HepG2 (cell line): ENCODE measurements at regions not wholly inside any gene's neighbourhood (a gene's known extent, or its start where the extent isn't known, plus 50 kb on each side); places are given as distances from the start of the nearest gene placed in this dataset.

Source experiments
- ATAC-seq: fragments of 200-7000 bp; cut with Tn5 transposase; 3 replicates; pipeline ENCODE4 v1.9.1; 2020; ENCODE audit warnings: mild to moderate bottlenecking, moderate library complexity
- BruUV-seq: library from RNA; stranded (reverse); fragments of 400-500 nt; replicated peaks from 2 replicates; lab custom pipeline; 2021; lab: Mats Ljungman, UMichigan
- CTCF ChIA-PET: fragments of 300-600 bp; formaldehyde crosslinking; extraction: SDS; loops from one replicate; lab custom pipeline; 2021; ENCODE audit warnings: low total read pairs, inconsistent platforms, low intra/inter-chr PET ratio; lab: Yijun Ruan, JAX
- POLR2A ChIA-PET: fragments of 350-600 bp; sonication (Branson Sonifier 250); formaldehyde crosslinking; loops from one replicate; lab custom pipeline; 2020; ENCODE audit warnings: antibody characterized with exemption, inconsistent platforms; lab: Yijun Ruan, JAX
- DNase-seq: peaks from one replicate; pipeline ENCODE4 v3.0.0-alpha.2; 2015; ENCODE audit warnings: low spot score
- FAIRE-seq: peaks from 3 replicates; lab custom pipeline; 2011; peaks lifted over from hg19 to GRCh38; lab: Jason Lieb, UNC
- H2AFZ ChIP-seq: one replicate; pipeline ENCODE4 v1.6.1; 2011; ENCODE audit warnings: low read length, inconsistent platforms
- H3K27ac ChIP-seq: fragments of 300-600 bp; 3 replicates; pipeline ENCODE4 v1.8.0; 2011; ENCODE audit warnings: mixed run types, mild to moderate bottlenecking, mixed read lengths, low read length, inconsistent platforms; ENCODE audit not compliant: insufficient read depth; ENCODE audit errors: extremely low read length
- H3K27me3 ChIP-seq, 2 experiments: fragments of 200-600 bp in 1 of 2; 2 replicates in 1 of 2; 3 replicates in 1 of 2; pipeline versions ENCODE4 v1.6.0 to v1.8.0; 2011; ENCODE audit warnings: low read length in 2 of 2, mild to moderate bottlenecking in 2 of 2, moderate library complexity in 2 of 2, inconsistent platforms in 1 of 2; ENCODE audit not compliant: insufficient read depth in 2 of 2, control insufficient read depth in 1 of 2
- H3K36me3 ChIP-seq, 2 experiments: fragments of 200-600 bp in 1 of 2; replicated peaks in 1 of 2; 2 replicates in 1 of 2; 3 replicates in 1 of 2; pipeline versions ENCODE4 v1.5.1 to v1.8.0; 2011; ENCODE audit warnings: low read length in 2 of 2, inconsistent platforms in 1 of 2; ENCODE audit not compliant: insufficient read depth in 2 of 2, control insufficient read depth in 1 of 2
- H3K4me1 ChIP-seq: 2 replicates; pipeline ENCODE4 v1.5.1; 2012; ENCODE audit warnings: low read length, inconsistent platforms; ENCODE audit not compliant: insufficient read depth
- H3K4me2 ChIP-seq: 2 replicates; pipeline ENCODE4 v1.6.0; 2011; ENCODE audit warnings: low read depth, low read length, inconsistent platforms
- H3K4me3 ChIP-seq, 3 experiments: fragments of 200-600 bp in 1 of 3; sonication (generic), shearing (Covaris generic) in 1 of 3; replicated peaks in 1 of 3; 2 replicates each; pipeline ENCODE4 v1.5.1; 2011 to 2016; ENCODE audit warnings: low read length in 3 of 3, inconsistent platforms in 2 of 3, low read depth in 2 of 3, mild to moderate bottlenecking in 2 of 3, control low read depth in 1 of 3, mixed read lengths in 1 of 3; ENCODE audit not compliant: insufficient read depth in 1 of 3
- H3K79me2 ChIP-seq: one replicate; pipeline ENCODE4 v1.6.1; 2011; ENCODE audit warnings: low read length, inconsistent platforms; ENCODE audit not compliant: insufficient read depth
- H3K9ac ChIP-seq: 2 replicates; pipeline ENCODE4 v1.6.0; 2011; ENCODE audit warnings: mild to moderate bottlenecking, low read depth, low read length, inconsistent platforms; ENCODE audit not compliant: insufficient read depth
- H3K9me3 ChIP-seq: 2 replicates; pipeline ENCODE4 v1.5.1; 2012; ENCODE audit warnings: mild to moderate bottlenecking, low read length
- H4K20me1 ChIP-seq: 2 replicates; pipeline ENCODE4 v1.6.0; 2011; ENCODE audit warnings: inconsistent platforms, mild to moderate bottlenecking, low read length, moderate library complexity; ENCODE audit not compliant: insufficient read depth
- GATAD2A ChIP-seq: IDR thresholded peaks from 2 replicates; pipeline ENCODE4 v1.6.1; 2016
- GPN1 ChIP-seq: sonication (generic); formaldehyde crosslinking; IDR thresholded peaks from 2 replicates; pipeline ENCODE4 v1.5.1; 2020; ENCODE audit warnings: missing genetic modification reagents, borderline replicate concordance
- KDM3A ChIP-seq: IDR thresholded peaks from 2 replicates; pipeline ENCODE4 v1.6.1; 2018; ENCODE audit warnings: low read depth, missing compliant biosample characterization
- SP2 ChIP-seq: sonication (generic); formaldehyde crosslinking; IDR thresholded peaks from 2 replicates; pipeline ENCODE4 v1.5.1; 2020; ENCODE audit warnings: mild to moderate bottlenecking, missing genetic modification reagents
- ZBTB3 ChIP-seq: sonication (generic); formaldehyde crosslinking; IDR thresholded peaks from 2 replicates; pipeline ENCODE4 v1.4.0; 2020; ENCODE audit warnings: low read depth, mild to moderate bottlenecking, moderate library complexity, missing genetic modification reagents, borderline replicate concordance
- ZNF207 ChIP-seq: fragments of 450-650 bp; IDR thresholded peaks from 2 replicates; pipeline ENCODE4 v1.6.1; 2016; ENCODE audit warnings: antibody characterized with exemption, borderline replicate concordance
- ZNF570 ChIP-seq: sonication (generic); formaldehyde crosslinking; IDR thresholded peaks from 2 replicates; pipeline ENCODE4 v1.4.0; 2020; ENCODE audit warnings: mild to moderate bottlenecking, missing genetic modification reagents, borderline replicate concordance
- ZNF772 ChIP-seq: sonication (generic); formaldehyde crosslinking; IDR thresholded peaks from 2 replicates; pipeline ENCODE4 v1.5.0; 2020; ENCODE audit warnings: mild to moderate bottlenecking, missing genetic modification reagents
- ZSCAN22 ChIP-seq: sonication (generic); formaldehyde crosslinking; IDR thresholded peaks from 2 replicates; pipeline ENCODE4 v1.4.0; 2020; ENCODE audit warnings: mild to moderate bottlenecking, missing genetic modification reagents
- WGBS: methylation state at CpG from one replicate; pipeline ENCODE4 v1.1.6; 2017; ENCODE audit warnings: low lambda C conversion rate; 5-methylcytosine and 5-hydroxymethylcytosine counted together
- in situ Hi-C: cut with HindIII; loops from 2 replicates; pipeline ENCODE4 v1.10.0; 2017; ENCODE audit warnings: low pct_unique_long_range_greater_than_20kb; ENCODE audit not compliant: extremely low pct_ligation_motif_present
- intact Hi-C: fragments of 100-400 bp; cut with micrococcal nuclease; formaldehyde crosslinking; loops from one replicate; pipeline ENCODE4 v1.10.0; 2022; ENCODE audit not compliant: unreplicated experiment
- TF ChIP-seq, protein P1 (sequence below): sonication (generic); formaldehyde crosslinking; conservative IDR thresholded peaks from 2 replicates; pipeline ENCODE4 v1.8.0; 2022; ENCODE audit warnings: mild to moderate bottlenecking, moderate library complexity, missing genetic modification reagents
- TF ChIP-seq, protein P2 (sequence below): sonication (generic); formaldehyde crosslinking; IDR thresholded peaks from 2 replicates; pipeline ENCODE4 v1.4.0; 2020; ENCODE audit warnings: low read depth, missing genetic modification reagents
- TF ChIP-seq, protein P3 (sequence below): sonication (generic); formaldehyde crosslinking; IDR thresholded peaks from 2 replicates; pipeline ENCODE4 v1.8.1; 2023; ENCODE audit warnings: mild to moderate bottlenecking, missing genetic modification reagents, borderline replicate concordance
- TF ChIP-seq, protein P4 (sequence below): sonication (generic); formaldehyde crosslinking; IDR thresholded peaks from 2 replicates; pipeline ENCODE4 v1.5.0; 2020; ENCODE audit warnings: mild to moderate bottlenecking, missing genetic modification reagents, borderline replicate concordance
- TF ChIP-seq, protein P5 (sequence below): sonication (generic); formaldehyde crosslinking; IDR thresholded peaks from 2 replicates; pipeline ENCODE4 v1.8.0; 2023; ENCODE audit warnings: mild to moderate bottlenecking, missing genetic modification reagents
- TF ChIP-seq, protein P6 (sequence below): sonication (generic); formaldehyde crosslinking; IDR thresholded peaks from 2 replicates; pipeline ENCODE4 v1.5.1; 2020; ENCODE audit warnings: missing genetic modification reagents, mild to moderate bottlenecking, borderline replicate concordance

DNA sequence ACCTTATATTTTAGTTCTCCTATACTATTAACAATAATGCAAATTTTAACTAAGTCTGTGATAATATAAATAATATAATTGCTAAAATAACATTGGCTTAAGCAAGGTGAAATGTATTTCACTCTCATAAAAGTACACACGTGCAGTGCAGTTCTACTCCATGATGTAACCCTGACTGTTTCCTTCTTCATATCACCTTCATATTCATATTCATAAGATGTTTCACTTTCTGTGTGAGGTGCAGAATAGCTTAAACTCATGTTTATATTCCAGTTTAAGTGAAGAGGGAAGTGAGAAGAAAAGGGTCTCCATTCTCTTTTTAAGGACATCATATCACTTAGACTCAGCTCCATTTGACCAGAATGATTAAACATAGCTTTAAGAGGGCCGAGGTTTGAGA, 1810.0 kb upstream of the PCDH10 start:
- Histone ChIP-seq H3K4me2 (no peak overlapping the region), H3K27ac (no peak overlapping the region), H4K20me1 (no peaks in the 10 kb centered on the region), H3K27me3 (no peaks in the 10 kb centered on the region), H3K4me1 (no peaks in the 10 kb centered on the region), H2AFZ (no peak overlapping the region), H3K9ac (no peak overlapping the region), H3K36me3 (no peaks in the 10 kb centered on the region), H3K4me3 (no peak overlapping the region), H3K9me3 (no peaks in the 10 kb centered on the region), H3K79me2 (no peaks in the 10 kb centered on the region)
- in situ Hi-C loops: no loop called here
- BruUV-seq: no TSS peak
- DNase-seq (no peak), FAIRE-seq (no peak), ATAC-seq (no peak)
- POLR2A ChIA-PET: no interaction called here
- intact Hi-C loops: no loop called here
- CTCF ChIA-PET: no interaction called here
- 0% methylated on average over 2 of the region's 2 CpGs for WGBS
- TF ChIP-seq, protein P1, sequence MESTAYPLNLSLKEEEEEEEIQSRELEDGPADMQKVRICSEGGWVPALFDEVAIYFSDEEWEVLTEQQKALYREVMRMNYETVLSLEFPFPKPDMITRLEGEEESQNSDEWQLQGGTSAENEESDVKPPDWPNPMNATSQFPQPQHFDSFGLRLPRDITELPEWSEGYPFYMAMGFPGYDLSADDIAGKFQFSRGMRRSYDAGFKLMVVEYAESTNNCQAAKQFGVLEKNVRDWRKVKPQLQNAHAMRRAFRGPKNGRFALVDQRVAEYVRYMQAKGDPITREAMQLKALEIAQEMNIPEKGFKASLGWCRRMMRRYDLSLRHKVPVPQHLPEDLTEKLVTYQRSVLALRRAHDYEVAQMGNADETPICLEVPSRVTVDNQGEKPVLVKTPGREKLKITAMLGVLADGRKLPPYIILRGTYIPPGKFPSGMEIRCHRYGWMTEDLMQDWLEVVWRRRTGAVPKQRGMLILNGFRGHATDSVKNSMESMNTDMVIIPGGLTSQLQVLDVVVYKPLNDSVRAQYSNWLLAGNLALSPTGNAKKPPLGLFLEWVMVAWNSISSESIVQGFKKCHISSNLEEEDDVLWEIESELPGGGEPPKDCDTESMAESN (CRISPR knock-in tag): no peak
- TF ChIP-seq ZNF772 (CRISPR knock-in tag) (no peak), GATAD2A (no peak), ZNF207 (no peak), GPN1 (CRISPR knock-in tag) (no peak), ZNF570 (CRISPR knock-in tag) (no peak), SP2 (CRISPR knock-in tag) (no peak), ZSCAN22 (CRISPR knock-in tag) (no peak), KDM3A (CRISPR knock-in tag) (no peak), ZBTB3 (CRISPR knock-in tag) (no peak)
- TF ChIP-seq, protein P2, sequence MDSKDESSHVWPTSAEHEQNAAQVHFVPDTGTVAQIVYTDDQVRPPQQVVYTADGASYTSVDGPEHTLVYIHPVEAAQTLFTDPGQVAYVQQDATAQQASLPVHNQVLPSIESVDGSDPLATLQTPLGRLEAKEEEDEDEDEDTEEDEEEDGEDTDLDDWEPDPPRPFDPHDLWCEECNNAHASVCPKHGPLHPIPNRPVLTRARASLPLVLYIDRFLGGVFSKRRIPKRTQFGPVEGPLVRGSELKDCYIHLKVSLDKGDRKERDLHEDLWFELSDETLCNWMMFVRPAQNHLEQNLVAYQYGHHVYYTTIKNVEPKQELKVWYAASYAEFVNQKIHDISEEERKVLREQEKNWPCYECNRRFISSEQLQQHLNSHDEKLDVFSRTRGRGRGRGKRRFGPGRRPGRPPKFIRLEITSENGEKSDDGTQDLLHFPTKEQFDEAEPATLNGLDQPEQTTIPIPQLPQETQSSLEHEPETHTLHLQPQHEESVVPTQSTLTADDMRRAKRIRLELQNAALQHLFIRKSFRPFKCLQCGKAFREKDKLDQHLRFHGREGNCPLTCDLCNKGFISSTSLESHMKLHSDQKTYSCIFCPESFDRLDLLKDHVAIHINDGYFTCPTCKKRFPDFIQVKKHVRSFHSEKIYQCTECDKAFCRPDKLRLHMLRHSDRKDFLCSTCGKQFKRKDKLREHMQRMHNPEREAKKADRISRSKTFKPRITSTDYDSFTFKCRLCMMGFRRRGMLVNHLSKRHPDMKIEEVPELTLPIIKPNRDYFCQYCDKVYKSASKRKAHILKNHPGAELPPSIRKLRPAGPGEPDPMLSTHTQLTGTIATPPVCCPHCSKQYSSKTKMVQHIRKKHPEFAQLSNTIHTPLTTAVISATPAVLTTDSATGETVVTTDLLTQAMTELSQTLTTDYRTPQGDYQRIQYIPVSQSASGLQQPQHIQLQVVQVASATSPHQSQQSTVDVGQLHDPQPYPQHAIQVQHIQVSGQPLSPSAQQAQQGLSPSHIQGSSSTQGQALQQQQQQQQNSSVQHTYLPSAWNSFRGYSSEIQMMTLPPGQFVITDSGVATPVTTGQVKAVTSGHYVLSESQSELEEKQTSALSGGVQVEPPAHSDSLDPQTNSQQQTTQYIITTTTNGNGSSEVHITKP (CRISPR knock-in tag): no peak
- TF ChIP-seq, protein P3, sequence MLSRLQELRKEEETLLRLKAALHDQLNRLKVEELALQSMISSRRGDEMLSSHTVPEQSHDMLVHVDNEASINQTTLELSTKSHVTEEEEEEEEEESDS (CRISPR knock-in tag): no peak
- TF ChIP-seq, protein P4, sequence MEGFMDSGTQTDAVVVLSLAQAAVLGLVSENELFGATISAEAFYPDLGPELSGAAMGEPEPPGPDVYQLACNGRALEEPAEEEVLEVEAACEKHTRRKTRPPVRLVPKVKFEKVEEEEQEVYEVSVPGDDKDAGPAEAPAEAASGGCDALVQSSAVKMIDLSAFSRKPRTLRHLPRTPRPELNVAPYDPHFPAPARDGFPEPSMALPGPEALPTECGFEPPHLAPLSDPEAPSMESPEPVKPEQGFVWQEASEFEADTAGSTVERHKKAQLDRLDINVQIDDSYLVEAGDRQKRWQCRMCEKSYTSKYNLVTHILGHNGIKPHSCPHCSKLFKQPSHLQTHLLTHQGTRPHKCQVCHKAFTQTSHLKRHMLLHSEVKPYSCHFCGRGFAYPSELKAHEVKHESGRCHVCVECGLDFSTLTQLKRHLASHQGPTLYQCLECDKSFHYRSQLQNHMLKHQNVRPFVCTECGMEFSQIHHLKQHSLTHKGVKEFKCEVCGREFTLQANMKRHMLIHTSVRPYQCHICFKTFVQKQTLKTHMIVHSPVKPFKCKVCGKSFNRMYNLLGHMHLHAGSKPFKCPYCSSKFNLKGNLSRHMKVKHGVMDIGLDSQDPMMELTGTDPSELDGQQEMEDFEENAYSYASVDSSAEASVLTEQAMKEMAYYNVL (CRISPR knock-in tag): no peak
- TF ChIP-seq, protein P5, sequence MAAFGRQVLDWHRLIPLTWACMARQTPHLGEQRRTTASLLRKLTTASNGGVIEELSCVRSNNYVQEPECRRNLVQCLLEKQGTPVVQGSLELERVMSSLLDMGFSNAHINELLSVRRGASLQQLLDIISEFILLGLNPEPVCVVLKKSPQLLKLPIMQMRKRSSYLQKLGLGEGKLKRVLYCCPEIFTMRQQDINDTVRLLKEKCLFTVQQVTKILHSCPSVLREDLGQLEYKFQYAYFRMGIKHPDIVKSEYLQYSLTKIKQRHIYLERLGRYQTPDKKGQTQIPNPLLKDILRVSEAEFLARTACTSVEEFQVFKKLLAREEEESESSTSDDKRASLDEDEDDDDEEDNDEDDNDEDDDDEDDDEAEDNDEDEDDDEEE (CRISPR knock-in tag): no peak
- TF ChIP-seq, protein P6, sequence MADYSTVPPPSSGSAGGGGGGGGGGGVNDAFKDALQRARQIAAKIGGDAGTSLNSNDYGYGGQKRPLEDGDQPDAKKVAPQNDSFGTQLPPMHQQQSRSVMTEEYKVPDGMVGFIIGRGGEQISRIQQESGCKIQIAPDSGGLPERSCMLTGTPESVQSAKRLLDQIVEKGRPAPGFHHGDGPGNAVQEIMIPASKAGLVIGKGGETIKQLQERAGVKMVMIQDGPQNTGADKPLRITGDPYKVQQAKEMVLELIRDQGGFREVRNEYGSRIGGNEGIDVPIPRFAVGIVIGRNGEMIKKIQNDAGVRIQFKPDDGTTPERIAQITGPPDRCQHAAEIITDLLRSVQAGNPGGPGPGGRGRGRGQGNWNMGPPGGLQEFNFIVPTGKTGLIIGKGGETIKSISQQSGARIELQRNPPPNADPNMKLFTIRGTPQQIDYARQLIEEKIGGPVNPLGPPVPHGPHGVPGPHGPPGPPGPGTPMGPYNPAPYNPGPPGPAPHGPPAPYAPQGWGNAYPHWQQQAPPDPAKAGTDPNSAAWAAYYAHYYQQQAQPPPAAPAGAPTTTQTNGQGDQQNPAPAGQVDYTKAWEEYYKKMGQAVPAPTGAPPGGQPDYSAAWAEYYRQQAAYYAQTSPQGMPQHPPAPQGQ: no peak
